HepG2 (cell line): ENCODE measurements at regions not wholly inside any gene's neighbourhood (a gene's known extent, or its start where the extent isn't known, plus 50 kb on each side); places are given as distances from the start of the nearest gene placed in this dataset.
"Not testable (repeated sequence)": the region's sequence is repeated elsewhere in the genome, so short reads cannot be mapped to it uniquely, and the experiment has no call there.

Experiments used
- ATAC-seq: fragments of 200-7000 bp; cut with Tn5 transposase; 3 replicates; pipeline ENCODE4 v1.9.1; 2020; ENCODE audit warnings: mild to moderate bottlenecking, moderate library complexity
- BruUV-seq: library from RNA; stranded (reverse); fragments of 400-500 nt; replicated peaks from 2 replicates; lab custom pipeline; 2021; lab: Mats Ljungman, UMichigan
- CTCF ChIA-PET: fragments of 300-600 bp; formaldehyde crosslinking; extraction: SDS; loops from one replicate; lab custom pipeline; 2021; ENCODE audit warnings: low total read pairs, inconsistent platforms, low intra/inter-chr PET ratio; lab: Yijun Ruan, JAX
- POLR2A ChIA-PET: fragments of 350-600 bp; sonication (Branson Sonifier 250); formaldehyde crosslinking; loops from one replicate; lab custom pipeline; 2020; ENCODE audit warnings: antibody characterized with exemption, inconsistent platforms; lab: Yijun Ruan, JAX
- DNase-seq: peaks from one replicate; pipeline ENCODE4 v3.0.0-alpha.2; 2015; ENCODE audit warnings: low spot score
- FAIRE-seq: peaks from 3 replicates; lab custom pipeline; 2011; peaks lifted over from hg19 to GRCh38; lab: Jason Lieb, UNC
- H2AFZ ChIP-seq: one replicate; pipeline ENCODE4 v1.6.1; 2011; ENCODE audit warnings: low read length, inconsistent platforms
- H3K27ac ChIP-seq: fragments of 300-600 bp; 3 replicates; pipeline ENCODE4 v1.8.0; 2011; ENCODE audit warnings: mixed run types, mild to moderate bottlenecking, mixed read lengths, low read length, inconsistent platforms; ENCODE audit not compliant: insufficient read depth; ENCODE audit errors: extremely low read length
- H3K27me3 ChIP-seq, 2 experiments: fragments of 200-600 bp in 1 of 2; 2 replicates in 1 of 2; 3 replicates in 1 of 2; pipeline versions ENCODE4 v1.6.0 to v1.8.0; 2011; ENCODE audit warnings: low read length in 2 of 2, mild to moderate bottlenecking in 2 of 2, moderate library complexity in 2 of 2, inconsistent platforms in 1 of 2; ENCODE audit not compliant: insufficient read depth in 2 of 2, control insufficient read depth in 1 of 2
- H3K36me3 ChIP-seq, 2 experiments: fragments of 200-600 bp in 1 of 2; replicated peaks in 1 of 2; 2 replicates in 1 of 2; 3 replicates in 1 of 2; pipeline versions ENCODE4 v1.5.1 to v1.8.0; 2011; ENCODE audit warnings: low read length in 2 of 2, inconsistent platforms in 1 of 2; ENCODE audit not compliant: insufficient read depth in 2 of 2, control insufficient read depth in 1 of 2
- H3K4me1 ChIP-seq: 2 replicates; pipeline ENCODE4 v1.5.1; 2012; ENCODE audit warnings: low read length, inconsistent platforms; ENCODE audit not compliant: insufficient read depth
- H3K4me2 ChIP-seq: 2 replicates; pipeline ENCODE4 v1.6.0; 2011; ENCODE audit warnings: low read depth, low read length, inconsistent platforms
- H3K4me3 ChIP-seq, 3 experiments: fragments of 200-600 bp in 1 of 3; sonication (generic), shearing (Covaris generic) in 1 of 3; replicated peaks in 1 of 3; 2 replicates each; pipeline ENCODE4 v1.5.1; 2011 to 2016; ENCODE audit warnings: low read length in 3 of 3, inconsistent platforms in 2 of 3, low read depth in 2 of 3, mild to moderate bottlenecking in 2 of 3, control low read depth in 1 of 3, mixed read lengths in 1 of 3; ENCODE audit not compliant: insufficient read depth in 1 of 3
- H3K79me2 ChIP-seq: one replicate; pipeline ENCODE4 v1.6.1; 2011; ENCODE audit warnings: low read length, inconsistent platforms; ENCODE audit not compliant: insufficient read depth
- H3K9ac ChIP-seq: 2 replicates; pipeline ENCODE4 v1.6.0; 2011; ENCODE audit warnings: mild to moderate bottlenecking, low read depth, low read length, inconsistent platforms; ENCODE audit not compliant: insufficient read depth
- H3K9me3 ChIP-seq: 2 replicates; pipeline ENCODE4 v1.5.1; 2012; ENCODE audit warnings: mild to moderate bottlenecking, low read length
- H4K20me1 ChIP-seq: 2 replicates; pipeline ENCODE4 v1.6.0; 2011; ENCODE audit warnings: inconsistent platforms, mild to moderate bottlenecking, low read length, moderate library complexity; ENCODE audit not compliant: insufficient read depth
- HMGXB3 ChIP-seq: sonication (generic); formaldehyde crosslinking; IDR thresholded peaks from 2 replicates; pipeline ENCODE4 v1.4.0; 2020; ENCODE audit warnings: missing genetic modification reagents, borderline replicate concordance
- PRDM15 ChIP-seq: sonication (generic); formaldehyde crosslinking; IDR thresholded peaks from 2 replicates; pipeline ENCODE4 v1.4.0; 2020; ENCODE audit warnings: missing genetic modification reagents
- ZBTB43 ChIP-seq: sonication (generic); formaldehyde crosslinking; conservative IDR thresholded peaks from 2 replicates; pipeline ENCODE4 v1.4.0; 2020; ENCODE audit warnings: missing genetic modification reagents
- WGBS: methylation state at CpG from one replicate; pipeline ENCODE4 v1.1.6; 2017; ENCODE audit warnings: low lambda C conversion rate; 5-methylcytosine and 5-hydroxymethylcytosine counted together
- in situ Hi-C: cut with HindIII; loops from 2 replicates; pipeline ENCODE4 v1.10.0; 2017; ENCODE audit warnings: low pct_unique_long_range_greater_than_20kb; ENCODE audit not compliant: extremely low pct_ligation_motif_present
- intact Hi-C: fragments of 100-400 bp; cut with micrococcal nuclease; formaldehyde crosslinking; loops from one replicate; pipeline ENCODE4 v1.10.0; 2022; ENCODE audit not compliant: unreplicated experiment

- TF ChIP-seq PRDM15 (CRISPR knock-in tag) (no peak), HMGXB3 (no peak), ZBTB43 (CRISPR knock-in tag) (no peak)
- TF ChIP-seq, all 625 proteins: peak for 0
Observed at GRCh38 chr7:119886007-119886406, 387.0 kb upstream of the KCND2 start (continued).

GRCh38 chr7:119886525-119886924 is 386.4 kb upstream of the KCND2 start:
- H2AFZ ChIP-seq, H3K79me2 ChIP-seq, H3K9me3 ChIP-seq, H3K4me2 ChIP-seq, CTCF ChIA-PET, DNase-seq, ATAC-seq, H4K20me1 ChIP-seq, intact Hi-C loops, BruUV-seq, POLR2A ChIA-PET, FAIRE-seq, H3K27ac ChIP-seq, H3K4me3 ChIP-seq, in situ Hi-C loops, H3K9ac ChIP-seq, H3K4me1 ChIP-seq, H3K27me3 ChIP-seq, H3K36me3 ChIP-seq: not testable (repeated sequence)
- WGBS, result 9% methylated on average over 3 of the region's 3 CpGs
